A172 (cell line): ENCODE measurements at regions not wholly inside any gene's neighbourhood (a gene's known extent, or its start where the extent isn't known, plus 50 kb on each side); places are given as distances from the start of the nearest gene placed in this dataset.
"Not testable (repeated sequence)": the region's sequence is repeated elsewhere in the genome, so short reads cannot be mapped to it uniquely, and the experiment has no call there.

Source experiments
- DNase-seq: peaks from one replicate; pipeline ENCODE4 v3.0.0-alpha.2; 2015; ENCODE audit warnings: low spot score

DNA sequence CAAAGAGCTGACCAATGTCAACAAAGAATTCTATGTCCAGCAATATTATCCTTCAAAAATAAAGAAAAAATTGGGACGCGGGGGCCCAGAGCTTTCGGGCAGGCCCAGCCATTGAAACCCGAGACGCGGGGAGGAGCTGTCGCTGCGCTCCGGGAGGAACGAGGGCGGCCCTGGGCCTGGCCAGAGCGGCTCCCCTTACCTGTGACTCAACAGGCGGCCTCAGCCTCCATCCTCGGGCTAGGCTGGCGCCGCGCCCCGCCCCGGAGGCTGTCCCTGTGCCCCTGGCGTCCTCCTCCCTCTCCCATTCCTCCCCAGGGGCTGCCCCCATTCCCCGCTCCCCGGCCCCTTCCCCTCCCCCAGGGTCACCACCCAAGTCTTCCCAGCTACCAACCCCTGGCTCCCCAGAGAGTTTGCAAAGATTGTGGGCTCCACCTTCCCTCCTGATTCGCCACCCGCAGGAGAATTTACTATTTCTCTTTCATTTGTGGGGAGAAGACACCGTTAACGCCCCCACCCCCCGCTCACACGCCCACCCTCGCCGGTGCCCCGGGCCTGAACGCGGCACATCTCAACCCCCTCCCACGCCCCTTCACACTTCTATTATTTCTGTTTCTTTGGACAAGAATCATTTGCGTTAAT is 127.9 kb downstream of the ARRDC4 start:
- DNase-seq, result not testable (repeated sequence)

DNA sequence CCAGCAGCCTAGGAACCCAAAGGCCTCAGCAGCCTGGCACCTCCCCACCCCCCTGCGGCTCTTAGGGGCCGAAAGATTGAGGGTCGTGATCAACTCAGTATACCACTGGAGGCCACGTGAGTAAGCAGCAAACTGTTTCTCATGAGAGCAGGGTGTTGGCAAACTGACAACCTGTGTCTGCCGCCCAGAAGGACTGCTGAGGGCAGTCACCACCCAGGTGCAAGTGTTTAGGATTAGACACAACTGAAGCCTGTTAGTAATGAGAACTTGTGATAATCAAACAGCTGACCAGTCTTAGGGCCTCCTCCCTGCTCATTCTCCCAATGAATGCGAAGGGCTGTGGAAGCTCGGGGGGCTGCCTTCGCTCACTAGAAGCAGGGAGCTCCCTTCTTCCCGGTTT is 128.8 kb downstream of the ARRDC4 start:
- not testable (repeated sequence) for DNase-seq

DNA sequence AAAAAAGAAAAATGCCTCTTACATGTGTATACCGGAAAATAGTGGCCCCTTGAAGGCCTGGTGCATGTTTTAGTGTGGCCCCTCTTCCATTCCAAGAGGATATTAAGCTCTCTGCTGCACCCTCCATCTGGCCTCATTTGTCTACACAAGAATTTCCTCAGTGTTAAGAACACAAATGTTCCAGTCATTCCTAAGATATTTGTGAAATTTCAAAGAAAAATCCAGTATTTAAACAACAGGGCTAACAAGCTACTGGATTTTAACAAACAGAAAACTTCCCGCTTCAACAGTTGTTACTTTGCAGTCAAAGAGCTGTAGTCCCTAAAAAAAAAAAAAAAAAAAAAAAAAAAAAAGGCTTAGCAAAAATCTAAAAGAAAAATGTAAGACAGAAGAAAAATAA is 137.5 kb downstream of the ARRDC4 start:
- DNase-seq, result not testable (repeated sequence)

DNA sequence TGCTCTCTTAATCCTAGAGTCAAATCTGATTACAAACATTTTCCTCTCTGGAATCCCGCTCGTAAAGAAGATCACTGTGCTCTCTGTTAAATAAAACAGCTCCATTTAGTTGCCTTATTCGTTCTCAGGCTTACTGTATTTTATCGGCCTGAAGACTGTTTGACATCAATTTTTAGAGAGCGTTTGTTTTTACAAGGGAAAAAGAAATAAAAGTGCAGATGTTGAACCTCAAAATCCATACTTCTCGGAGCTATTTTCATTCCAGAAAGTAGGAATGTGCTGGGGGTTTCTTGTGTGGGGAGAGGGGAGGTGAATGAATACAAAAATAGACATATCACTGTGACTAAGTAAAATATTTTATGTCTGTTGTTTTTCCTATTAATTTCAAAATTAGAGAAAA is 140.1 kb downstream of the ARRDC4 start:
- not testable (repeated sequence) for DNase-seq

DNA sequence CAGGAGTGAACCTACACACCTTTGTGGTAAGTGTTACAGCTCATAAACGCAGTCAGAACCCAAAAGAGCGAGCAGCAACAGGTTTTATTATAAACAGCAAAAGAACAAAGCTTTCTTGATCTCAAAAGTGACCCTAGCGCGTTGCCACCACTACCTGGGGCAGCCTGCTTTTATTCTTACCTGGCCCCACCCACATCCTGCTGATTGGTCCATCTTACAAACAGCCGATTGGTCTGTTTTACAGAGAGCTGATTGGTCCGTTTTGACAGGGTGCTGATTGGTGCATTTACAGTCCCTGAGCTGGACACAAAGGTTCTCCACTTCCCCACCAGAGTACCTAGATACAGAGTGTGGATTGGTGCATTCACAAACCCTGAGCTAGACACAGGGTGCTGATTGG is 143.1 kb downstream of the ARRDC4 start:
- DNase-seq, result no peak

DNA sequence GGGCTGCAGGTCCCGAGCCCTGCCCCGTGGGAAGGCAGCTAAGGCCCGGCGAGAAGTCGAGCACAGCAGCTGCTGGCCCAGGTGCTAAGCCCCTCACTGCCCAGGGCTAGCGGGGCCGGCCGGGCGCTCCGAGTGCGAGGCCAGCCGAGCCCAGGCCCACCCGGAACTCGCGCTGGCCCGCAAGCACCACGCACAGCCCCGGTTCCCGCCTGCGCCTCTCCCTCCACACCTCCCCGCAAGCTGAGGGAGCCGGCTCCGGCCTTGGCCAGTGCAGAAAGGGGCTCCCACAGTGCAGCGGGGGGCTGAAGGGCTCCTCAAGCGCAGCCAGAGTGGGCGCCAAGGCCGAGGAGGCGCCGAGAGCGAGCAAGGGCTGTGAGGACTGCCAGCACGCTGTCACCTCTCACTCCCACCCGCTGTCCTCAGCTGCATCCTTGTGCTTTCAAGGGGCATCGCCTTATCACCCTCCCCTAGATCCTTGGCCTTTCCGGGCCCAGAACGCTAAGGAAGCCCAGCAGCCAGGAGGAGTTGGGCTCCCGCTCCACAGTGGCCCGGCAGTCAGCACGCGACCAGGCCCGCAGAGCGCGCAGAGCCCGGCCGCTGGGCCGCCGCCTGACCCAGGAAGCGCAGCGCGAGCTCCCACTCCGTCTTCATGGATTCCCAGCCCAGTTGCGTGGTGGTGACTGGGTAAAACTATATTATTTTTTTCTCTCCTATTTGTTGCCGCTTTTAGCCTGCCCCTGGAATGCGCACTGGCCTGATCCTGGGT is 144.1 kb downstream of the ARRDC4 start:
- DNase-seq, result not testable (repeated sequence)

DNA sequence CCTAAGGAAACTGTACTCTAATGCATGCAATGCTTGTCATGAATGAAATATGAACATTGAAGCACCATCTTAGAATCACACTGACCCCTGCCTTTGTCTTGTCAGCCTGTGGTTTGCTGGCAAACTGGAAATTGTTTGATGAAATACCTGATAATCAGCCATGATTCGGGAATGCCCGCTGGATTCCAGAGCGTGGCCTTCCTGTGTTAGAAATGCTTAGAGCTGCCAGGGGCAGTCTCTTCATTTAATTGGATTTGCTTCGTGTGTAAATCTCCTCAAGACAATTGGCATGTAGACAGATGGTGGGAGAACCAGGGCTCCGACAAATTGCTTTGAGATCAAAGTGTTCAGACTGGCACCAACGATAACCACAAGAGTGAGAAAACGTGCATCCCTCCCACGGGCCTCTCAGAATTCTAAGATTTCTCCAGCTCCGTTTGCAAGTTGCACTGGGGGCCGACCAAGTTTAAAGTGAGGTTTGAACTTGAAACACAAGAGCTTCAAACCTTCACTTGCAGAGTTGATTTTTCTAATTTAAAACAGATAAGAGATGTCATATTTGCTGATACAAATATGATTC is 146.2 kb downstream of the ARRDC4 start:
- not testable (repeated sequence) for DNase-seq

DNA sequence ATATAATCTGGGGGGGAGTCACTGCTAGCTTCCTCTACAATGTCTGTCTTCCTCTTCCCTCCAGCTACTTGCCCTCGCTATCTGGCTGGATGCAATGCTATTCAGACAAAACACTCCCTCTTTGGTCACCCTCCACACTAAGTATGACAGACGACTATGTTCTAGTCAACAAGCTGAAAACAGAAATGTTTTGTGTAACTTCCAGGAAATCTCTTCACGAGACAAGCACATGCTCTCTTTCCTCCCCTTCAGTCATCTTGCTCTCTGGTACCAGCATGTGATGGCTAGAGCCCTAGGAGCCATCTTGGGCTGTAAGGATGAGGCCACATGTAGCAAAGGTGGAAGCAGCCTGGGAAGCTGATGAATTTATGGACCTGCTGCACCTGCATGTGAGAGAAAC is 151.3 kb downstream of the ARRDC4 start:
- DNase-seq, result no peak

DNA sequence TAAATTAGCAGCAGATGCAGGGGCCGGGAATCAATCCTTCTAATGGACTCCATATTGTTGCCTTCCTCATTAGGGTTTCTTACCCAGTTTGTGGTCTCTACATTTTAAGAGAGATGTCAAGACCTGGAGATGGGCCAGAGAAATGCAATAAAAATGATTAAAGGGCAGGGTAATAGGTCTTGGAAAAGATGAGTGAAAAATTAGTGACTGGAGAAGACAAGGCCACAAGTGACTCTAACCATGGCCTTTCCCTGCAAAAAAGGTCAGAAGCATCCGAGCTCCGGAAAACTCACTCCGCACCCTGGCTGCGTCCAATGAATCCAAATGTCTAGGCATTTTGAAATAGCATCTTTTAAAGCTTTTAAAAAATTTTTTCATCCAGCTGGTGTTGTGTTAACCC is 152.8 kb downstream of the ARRDC4 start:
- DNase-seq, result no peak

DNA sequence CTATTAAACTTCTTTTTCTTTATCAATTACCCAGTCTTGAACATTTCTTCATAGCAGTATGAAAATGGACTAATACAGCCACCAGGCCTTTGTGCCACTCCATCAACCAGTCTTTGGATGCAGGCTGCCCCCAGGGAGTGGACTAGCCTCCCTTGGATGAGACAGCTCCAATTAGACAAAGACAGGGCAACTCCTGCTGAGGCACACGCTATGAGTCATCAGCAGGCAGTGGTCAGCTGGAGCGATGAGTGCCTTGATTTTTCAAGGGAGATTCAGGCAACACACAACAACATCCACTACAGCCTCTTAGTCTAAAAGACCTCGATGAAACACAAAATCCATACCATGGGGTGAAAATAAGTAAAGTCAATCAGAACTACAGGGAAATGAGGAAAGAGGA is 160.1 kb downstream of the ARRDC4 start:
- DNase-seq, result peak; percentile 68

DNA sequence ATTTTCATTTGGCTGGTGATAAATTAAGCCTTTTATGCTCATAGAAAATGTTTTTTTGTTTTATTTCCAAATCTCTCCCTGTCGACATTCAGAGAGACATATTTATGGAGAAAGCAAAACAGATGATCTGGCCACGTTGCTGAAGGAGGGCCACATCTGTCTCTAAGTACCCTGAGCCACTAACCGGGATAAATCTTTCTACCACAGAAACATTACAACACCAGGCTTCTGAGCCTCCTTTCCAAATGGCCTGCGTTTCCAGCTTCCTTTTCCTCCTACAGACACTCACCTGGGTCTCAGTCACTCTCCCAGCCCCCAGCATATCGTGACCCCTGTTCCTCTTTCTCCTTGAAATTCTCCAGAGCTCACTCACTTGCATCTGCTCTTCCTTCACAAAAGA is 161.0 kb downstream of the ARRDC4 start:
- DNase-seq, result no peak

DNA sequence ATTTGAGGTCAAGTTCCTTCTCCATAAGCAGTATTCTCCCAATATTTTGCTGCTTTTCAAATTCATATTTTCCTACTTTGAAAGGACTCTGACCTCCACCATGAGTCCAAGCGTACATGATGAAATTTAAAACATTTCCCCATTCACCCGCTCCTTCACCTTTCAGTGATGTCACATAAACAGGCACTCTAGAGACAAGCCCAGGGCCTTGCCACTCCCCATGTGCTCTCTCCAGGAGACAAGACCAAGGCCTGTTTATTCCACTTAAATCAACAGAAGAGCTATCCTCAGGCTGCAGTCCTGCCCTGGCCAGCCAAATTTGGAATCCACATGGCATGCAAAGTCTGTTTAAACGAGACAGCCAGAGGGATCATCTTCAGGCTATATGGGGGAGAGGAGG is 161.5 kb downstream of the ARRDC4 start:
- DNase-seq, result no peak

DNA sequence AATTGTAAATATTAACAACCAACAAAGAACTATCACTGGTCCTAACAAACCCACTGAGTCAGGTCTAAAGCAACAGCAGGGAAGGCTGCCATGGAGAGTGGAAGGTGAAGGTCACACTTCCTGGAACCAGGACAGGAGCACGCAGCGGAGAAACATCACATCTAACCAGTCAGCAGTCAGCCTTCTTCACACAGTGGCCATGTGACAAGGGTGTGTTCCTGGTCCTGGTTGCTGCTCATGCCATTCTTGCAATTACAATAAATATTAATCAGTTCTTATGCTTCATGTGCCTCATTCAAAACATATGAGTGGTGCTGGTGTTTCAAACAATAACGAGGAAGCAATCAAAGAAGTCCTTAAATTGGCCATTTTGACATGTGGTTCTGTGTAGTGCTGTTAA is 162.8 kb downstream of the ARRDC4 start:
- DNase-seq, result peak; percentile 69

DNA sequence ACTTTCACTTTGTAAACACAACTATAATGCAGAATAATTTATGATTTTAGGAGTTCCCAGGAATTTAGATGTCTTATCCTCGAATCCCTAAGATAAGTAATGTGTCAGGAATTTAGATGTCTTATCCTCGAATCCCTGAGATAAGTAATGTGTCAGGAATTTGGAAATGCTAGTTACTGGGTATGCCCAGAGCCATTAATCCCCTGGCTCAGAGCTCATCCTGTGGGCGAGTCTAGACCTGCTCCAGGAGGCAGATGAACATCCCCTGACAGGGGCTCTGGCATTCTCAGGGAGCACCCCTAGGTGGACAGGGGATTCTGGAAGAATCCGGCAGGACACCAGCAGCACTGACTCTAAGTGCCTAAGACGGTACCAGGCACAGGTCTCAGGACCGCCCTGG is 163.3 kb downstream of the ARRDC4 start:
- peak; percentile 85 for DNase-seq

DNA sequence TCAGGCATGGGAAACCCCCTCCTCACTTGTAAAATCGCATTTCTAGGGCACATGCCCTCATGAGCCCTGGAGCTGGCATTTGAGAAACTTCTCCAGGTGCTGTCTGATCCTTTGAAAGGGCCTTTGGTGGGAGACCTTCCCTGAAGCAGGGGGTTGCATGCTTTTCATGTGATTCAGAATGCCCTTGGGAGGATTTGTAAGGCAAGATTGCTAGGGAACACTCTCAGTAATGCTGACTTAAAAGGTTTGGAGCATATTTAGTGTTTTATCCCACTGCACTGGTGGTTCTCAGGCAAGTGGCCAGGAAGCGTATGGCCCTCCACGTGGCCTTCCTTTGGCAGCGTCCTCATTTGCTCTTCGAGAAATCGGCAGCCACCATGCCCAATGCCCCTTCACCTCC is 164.1 kb downstream of the ARRDC4 start:
- peak; percentile 51 for DNase-seq

DNA sequence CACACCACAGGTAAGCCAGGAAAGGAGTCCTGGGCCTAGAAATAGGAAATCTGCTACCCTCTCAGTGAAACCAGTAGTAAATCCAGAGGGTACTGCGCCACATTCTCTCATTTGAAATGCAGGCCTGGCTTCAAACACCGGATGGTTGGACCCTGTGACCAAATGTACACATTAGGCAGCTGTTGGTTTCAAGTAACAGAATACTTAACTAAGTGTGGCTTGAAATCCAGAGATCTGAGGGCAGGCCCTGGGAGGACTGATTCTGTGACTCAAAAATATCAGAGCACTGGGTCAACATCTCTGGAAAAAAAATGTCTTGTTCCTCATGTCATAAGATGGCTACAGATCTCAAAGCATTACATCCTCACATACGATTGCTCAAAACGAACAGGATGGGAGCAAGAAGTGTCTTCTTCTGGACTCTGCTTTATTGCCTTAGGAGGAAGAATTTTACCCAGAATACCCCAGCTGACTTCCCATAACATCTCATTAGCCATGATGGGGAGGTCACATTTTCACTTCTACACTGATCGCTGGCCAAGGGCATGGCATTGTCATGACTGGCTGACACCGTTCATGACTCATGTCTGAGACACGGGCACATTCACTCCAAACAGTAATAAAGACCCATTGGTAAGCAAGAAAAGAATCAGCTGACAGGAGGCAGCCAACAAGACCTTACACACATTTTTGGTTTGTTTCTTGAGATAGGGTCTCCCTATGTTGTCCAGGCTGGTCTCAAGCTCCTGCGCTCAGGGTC is 166.0 kb downstream of the ARRDC4 start:
- peak; percentile 66 for DNase-seq

DNA sequence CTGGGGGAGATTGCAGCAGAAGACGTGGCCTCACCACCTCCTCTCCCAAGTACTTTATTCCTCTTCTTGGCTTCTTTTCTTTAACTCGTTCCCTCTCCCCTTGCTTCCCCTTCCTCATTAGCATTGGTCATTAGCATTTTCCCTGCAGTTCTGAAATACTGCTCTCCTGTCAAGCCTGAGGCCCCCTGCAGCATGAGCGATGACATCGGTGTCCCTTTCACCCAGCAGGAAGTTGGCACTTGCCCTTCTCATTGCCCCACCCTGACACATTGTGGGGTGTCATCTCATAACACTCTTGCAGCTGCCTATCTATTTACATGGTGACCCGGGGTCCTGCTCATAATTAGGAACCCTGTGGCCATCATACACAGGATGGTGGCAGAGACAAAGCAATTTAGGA is 167.1 kb downstream of the ARRDC4 start:
- no peak for DNase-seq

DNA sequence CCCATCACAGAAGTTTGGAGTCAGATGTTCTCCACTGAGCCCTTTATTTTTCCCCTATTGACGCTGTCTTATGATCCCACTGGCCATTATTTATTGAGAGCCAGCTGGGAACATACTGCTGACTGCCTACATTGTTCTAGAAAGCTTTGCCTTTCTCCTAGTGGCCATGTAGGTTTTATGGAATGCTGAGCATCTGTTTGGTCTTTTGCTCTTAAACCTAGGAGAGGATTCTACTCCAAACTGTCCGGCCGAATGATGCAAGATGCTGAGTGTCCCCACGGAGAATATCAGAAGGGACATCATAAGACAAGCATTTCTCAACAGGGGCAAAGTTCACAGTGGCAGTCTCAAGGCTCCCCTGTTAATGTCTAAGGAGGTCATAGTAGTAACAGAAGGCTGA is 171.4 kb downstream of the ARRDC4 start:
- no peak for DNase-seq

DNA sequence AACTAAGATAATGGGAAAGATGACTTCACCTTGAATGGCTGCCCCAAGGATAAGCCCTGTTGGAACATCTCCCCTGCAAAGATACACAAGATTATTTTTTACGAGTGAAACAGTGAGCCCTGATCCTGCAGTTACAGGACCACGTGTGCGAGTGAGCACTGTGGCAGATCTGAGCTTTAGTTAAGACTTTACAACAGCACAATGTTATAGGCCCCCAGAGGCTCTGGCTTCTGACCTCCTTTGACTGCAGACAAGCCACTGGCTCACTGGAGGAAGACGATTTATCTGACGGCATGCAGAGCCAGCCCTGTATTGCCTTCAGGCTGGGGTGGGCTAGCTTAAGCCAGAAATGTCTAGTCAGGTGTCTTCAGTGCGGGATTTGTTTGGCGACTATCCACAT is 174.4 kb downstream of the ARRDC4 start:
- DNase-seq, result no peak

DNA sequence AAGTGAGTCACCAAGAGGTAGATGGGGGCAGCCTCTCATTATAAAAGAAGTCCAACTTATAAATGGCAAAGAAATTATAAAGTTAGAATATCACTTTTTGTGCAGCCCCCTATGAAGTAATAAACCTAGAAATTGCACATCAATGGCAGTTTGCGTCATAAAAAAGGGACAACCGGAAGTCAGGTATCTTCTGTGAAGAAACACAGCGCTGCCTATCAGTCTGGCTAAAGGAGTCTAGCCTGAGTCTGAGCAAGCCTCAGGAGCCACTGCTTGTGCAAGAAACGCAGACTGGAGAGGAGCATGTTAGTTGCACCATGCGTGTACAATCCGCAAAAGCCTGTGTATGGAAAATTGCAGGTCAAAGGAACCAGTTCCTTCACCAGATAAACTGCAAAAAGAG is 178.4 kb downstream of the ARRDC4 start:
- no peak for DNase-seq

DNA sequence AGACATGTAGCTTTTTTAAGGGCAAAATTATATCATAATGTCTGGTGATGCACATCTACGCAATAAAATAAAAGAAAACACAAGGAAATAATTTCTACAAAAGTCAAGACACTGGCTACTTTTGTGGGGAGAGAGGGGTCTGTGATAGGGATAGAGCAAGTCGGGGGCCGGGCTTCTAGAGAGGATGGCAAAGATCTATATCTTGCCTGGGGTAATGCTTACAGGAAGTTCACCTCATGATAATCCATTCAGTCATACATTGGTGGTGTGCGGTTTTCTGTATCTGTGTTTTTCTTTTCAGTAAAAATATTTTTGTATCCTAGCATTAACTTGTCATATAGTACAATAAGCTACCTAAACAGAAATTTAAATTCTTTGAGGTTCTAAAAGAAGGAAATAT is 178.8 kb downstream of the ARRDC4 start:
- DNase-seq, result no peak

DNA sequence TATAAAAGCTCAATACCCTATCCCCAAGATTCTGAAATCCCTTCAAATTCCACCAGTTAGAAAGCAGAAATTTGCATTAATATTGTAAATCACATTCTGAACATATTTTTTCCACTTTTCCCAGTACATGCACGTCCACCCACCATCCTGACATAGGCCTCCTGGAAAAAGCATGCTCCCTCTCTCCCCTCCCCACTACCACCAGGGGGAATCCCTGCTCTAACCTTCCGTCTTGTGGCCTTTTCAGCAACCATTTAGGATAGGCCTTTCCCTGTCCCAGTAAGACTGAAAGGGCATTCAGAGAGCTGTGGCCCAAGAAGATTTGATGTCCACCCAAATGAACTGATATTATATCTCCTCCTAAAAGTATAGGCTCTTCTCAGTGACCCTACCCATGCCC is 182.1 kb downstream of the ARRDC4 start:
- DNase-seq, result no peak

DNA sequence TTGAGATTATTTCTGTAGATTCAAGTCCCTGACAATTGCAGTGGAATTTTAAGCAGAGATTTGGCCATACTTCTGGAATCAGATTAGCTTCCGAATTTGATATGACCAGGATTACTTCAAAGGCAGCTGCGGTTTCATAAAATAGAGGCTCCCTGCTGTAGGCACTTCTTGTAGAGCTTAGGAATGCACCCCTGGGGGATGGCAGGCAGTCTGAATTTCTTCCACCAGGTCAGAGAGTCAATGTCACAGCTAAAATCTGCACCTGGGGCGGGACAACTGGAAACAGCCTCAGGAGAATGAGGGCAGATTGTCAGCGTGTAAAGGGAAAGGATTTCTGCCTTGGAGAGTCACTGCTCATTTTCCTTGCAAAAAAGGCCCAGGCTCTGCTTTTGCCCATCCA is 182.6 kb downstream of the ARRDC4 start:
- no peak for DNase-seq
